ENCODE measurements at regions not wholly inside any gene's neighbourhood (a gene's known extent, or its start where the extent isn't known, plus 50 kb on each side); places are given as distances from the start of the nearest gene placed in this dataset.

DNA sequence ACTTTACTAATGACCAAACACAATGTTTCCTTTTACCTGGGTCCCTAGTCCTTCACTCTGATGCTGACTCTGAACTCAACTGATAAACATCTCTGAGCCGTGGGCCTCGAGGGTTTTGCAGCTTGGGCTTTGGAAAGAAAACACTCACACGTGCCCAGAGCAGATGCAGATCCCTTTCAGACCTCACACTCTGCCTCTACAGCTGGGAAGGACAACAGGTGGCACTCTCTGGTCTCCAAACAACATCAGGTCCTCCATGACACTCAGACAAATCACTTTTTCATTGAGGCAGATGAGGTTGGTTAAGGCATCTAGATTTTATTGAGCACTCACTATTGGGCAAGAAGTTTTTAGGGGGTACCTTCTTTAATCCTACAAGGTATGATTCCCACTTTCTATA, 64.7 kb upstream of the NTRK3 start:
- WGBS (ENCODE audit: insufficient coverage) = 31% methylated on average over 3 of the region's 3 CpGs
- no peak overlapping the region for H3K27ac Mint-ChIP-seq

DNA sequence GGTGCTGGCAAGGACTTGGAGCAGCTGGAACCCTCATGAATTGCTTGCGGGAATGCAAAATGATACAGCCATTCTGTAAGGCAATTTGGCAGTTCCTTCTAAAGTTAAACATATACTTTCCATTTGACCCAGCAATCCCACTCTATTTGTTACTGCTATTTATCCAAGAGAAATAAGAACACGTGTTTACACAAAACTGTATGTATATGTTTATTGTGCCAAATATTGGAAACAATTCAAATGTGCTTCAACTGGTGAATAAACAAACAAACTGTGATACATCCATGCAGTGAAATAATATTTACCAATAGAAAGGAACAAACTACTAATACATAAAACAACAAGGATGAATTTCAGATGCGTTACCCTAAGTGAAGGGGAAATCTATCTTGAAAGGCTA, 60.0 kb upstream of the NTRK3 start:
- Histone ChIP-seq H3K36me3 (replicated peaks in 1 of 2; ENCODE audit: control insufficient read depth in 1 of 2, insufficient read depth in 2 of 2, low read length in 2 of 2) (no peaks in the 10 kb centered on the region), H4K20me1 (ENCODE audit: insufficient read depth, low read length) (no peaks in the 10 kb centered on the region), H3K4me1 (ENCODE audit: control insufficient read depth in 1 of 2, insufficient read depth in 2 of 2, low read length in 2 of 2) (no peaks in the 10 kb centered on the region), H3K4me2 (replicated peaks; ENCODE audit: extremely low read depth, low read length, poor library complexity, severe bottlenecking) (no peak overlapping the region), H3K27ac (ENCODE audit: low read depth in 1 of 2, low read length in 2 of 2) (no peak overlapping the region), H3K4me3 (replicated peaks in 1 of 3; ENCODE audit: low read depth in 2 of 3, low read length in 3 of 3) (no peak overlapping the region), H3K27me3 (ENCODE audit: control insufficient read depth in 2 of 2, insufficient read depth in 2 of 2, low read length in 2 of 2) (no peaks in the 10 kb centered on the region), H3K9me3 (replicated peaks in 1 of 2; ENCODE audit: control insufficient read depth in 1 of 2, insufficient read depth in 1 of 2, low read length in 2 of 2) (no peaks in the 10 kb centered on the region), H3K9ac (ENCODE audit: insufficient read depth, low read length, poor library complexity, severe bottlenecking) (no peak overlapping the region), H3K79me2 (ENCODE audit: insufficient read depth, low read length) (no peaks in the 10 kb centered on the region), H2AFZ (ENCODE audit: insufficient read depth, low read depth, low read length, poor library complexity, severe bottlenecking) (no peak overlapping the region)
- intact Hi-C loops (cut with micrococcal nuclease) = no loop called here
- DNase-seq = no peak
- H3K27me3 Mint-ChIP-seq (ENCODE audit: low read depth in 3 of 3) = peaks cover 1 to 10% (median 6%) of the 10 kb centered on the region in 3 donors
- H3K9me3 Mint-ChIP-seq = peaks cover 0 to 7% (median 2%) of the 10 kb centered on the region in 7 donors
- H3K27ac Mint-ChIP-seq = no peak overlapping the region
- H3K36me3 Mint-ChIP-seq = no peaks in the 10 kb centered on the region
- no peak overlapping the region for H3K4me3 Mint-ChIP-seq
- WGBS (ENCODE audit: insufficient coverage) = 100% methylated on average over 1 of the region's 3 CpGs
- TF ChIP-seq, protein P1, sequence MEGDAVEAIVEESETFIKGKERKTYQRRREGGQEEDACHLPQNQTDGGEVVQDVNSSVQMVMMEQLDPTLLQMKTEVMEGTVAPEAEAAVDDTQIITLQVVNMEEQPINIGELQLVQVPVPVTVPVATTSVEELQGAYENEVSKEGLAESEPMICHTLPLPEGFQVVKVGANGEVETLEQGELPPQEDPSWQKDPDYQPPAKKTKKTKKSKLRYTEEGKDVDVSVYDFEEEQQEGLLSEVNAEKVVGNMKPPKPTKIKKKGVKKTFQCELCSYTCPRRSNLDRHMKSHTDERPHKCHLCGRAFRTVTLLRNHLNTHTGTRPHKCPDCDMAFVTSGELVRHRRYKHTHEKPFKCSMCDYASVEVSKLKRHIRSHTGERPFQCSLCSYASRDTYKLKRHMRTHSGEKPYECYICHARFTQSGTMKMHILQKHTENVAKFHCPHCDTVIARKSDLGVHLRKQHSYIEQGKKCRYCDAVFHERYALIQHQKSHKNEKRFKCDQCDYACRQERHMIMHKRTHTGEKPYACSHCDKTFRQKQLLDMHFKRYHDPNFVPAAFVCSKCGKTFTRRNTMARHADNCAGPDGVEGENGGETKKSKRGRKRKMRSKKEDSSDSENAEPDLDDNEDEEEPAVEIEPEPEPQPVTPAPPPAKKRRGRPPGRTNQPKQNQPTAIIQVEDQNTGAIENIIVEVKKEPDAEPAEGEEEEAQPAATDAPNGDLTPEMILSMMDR (IDR thresholded peaks at IDR 0.05) = no peak
- no peaks in the 10 kb centered on the region for H3K4me1 Mint-ChIP-seq

More for the DNA sequence above, 64.7 kb upstream of the NTRK3 start:
- Histone ChIP-seq H3K79me2 (ENCODE audit: insufficient read depth, low read length) (no peaks in the 10 kb centered on the region), H3K9ac (ENCODE audit: insufficient read depth, low read length, poor library complexity, severe bottlenecking) (no peak overlapping the region), H3K4me3 (replicated peaks in 1 of 3; ENCODE audit: low read depth in 2 of 3, low read length in 3 of 3) (no peak overlapping the region), H3K36me3 (replicated peaks in 1 of 2; ENCODE audit: control insufficient read depth in 1 of 2, insufficient read depth in 2 of 2, low read length in 2 of 2) (no peaks in the 10 kb centered on the region), H4K20me1 (ENCODE audit: insufficient read depth, low read length) (no peaks in the 10 kb centered on the region), H3K4me2 (replicated peaks; ENCODE audit: extremely low read depth, low read length, poor library complexity, severe bottlenecking) (no peak overlapping the region), H3K4me1 (ENCODE audit: control insufficient read depth in 1 of 2, insufficient read depth in 2 of 2, low read length in 2 of 2) (no peaks in the 10 kb centered on the region), H2AFZ (ENCODE audit: insufficient read depth, low read depth, low read length, poor library complexity, severe bottlenecking) (no peak overlapping the region), H3K27ac (ENCODE audit: low read depth in 1 of 2, low read length in 2 of 2) (no peak overlapping the region), H3K9me3 (replicated peaks in 1 of 2; ENCODE audit: control insufficient read depth in 1 of 2, insufficient read depth in 1 of 2, low read length in 2 of 2) (no peaks in the 10 kb centered on the region), H3K27me3 (ENCODE audit: control insufficient read depth in 2 of 2, insufficient read depth in 2 of 2, low read length in 2 of 2) (no peaks in the 10 kb centered on the region)
- H3K4me1 Mint-ChIP-seq = no peaks in the 10 kb centered on the region
- no peak for DNase-seq
- H3K9me3 Mint-ChIP-seq = peaks cover 0 to 2% (median 0%) of the 10 kb centered on the region in 7 donors
- H3K27me3 Mint-ChIP-seq (ENCODE audit: low read depth in 3 of 3) = peaks cover 3 to 6% (median 3%) of the 10 kb centered on the region in 3 donors
- intact Hi-C loops (cut with micrococcal nuclease) = no loop called here
- H3K36me3 Mint-ChIP-seq = no peaks in the 10 kb centered on the region
- TF ChIP-seq, protein P1 (IDR thresholded peaks at IDR 0.05) = no peak
- H3K4me3 Mint-ChIP-seq = no peak overlapping the region

All from CD14-positive monocyte (primary cell).